K562 (cell line): ENCODE measurements at regions not wholly inside any gene's neighbourhood (a gene's known extent, or its start where the extent isn't known, plus 50 kb on each side); places are given as distances from the start of the nearest gene placed in this dataset.

ENCODE experiments used
- ATAC-seq: fragments of 200-7000 bp; cut with Tn5 transposase; 3 replicates; pipeline ENCODE4 v1.9.1; 2020; ENCODE audit warnings: moderate library complexity
- BruUV-seq: library from RNA; stranded (reverse); fragments of 400-500 nt; replicated peaks from 2 replicates; lab custom pipeline; 2021; lab: Mats Ljungman, UMichigan
- CTCF ChIA-PET: fragments of 300-600 bp; formaldehyde crosslinking; extraction: SDS; loops from one replicate; lab custom pipeline; 2021; ENCODE audit warnings: low intra/inter-chr PET ratio; lab: Yijun Ruan, JAX
- POLR2A ChIA-PET: fragments of 300-600, 350-650 bp; sonication (Branson Sonifier 250); formaldehyde crosslinking; extraction: SDS; loops from one replicate; lab custom pipeline; 2021; ENCODE audit warnings: antibody characterized with exemption, inconsistent platforms; lab: Yijun Ruan, JAX
- DNase-seq, 4 experiments: peaks; one replicate each; pipeline versions ENCODE4 v3.0.0 to v3.0.0-alpha.2; 2011 to 2018; ENCODE audit warnings: low spot score in 3 of 4, mixed read lengths in 3 of 4; ENCODE audit errors: extremely low read depth in 1 of 4
- FAIRE-seq: peaks from 2 replicates; lab custom pipeline; 2011; peaks lifted over from hg19 to GRCh38; lab: Jason Lieb, UNC
- H2AFZ ChIP-seq: 2 replicates; pipeline ENCODE4 v1.6.0; 2011; ENCODE audit warnings: low read depth, low read length, control low read depth, inconsistent platforms
- H3K27ac ChIP-seq: fragments of 200-600 bp; 3 replicates; pipeline ENCODE4 v1.8.0; 2011; ENCODE audit warnings: low read depth, mild to moderate bottlenecking, control low read depth, inconsistent platforms, low read length, moderate library complexity, mixed read lengths; ENCODE audit errors: extremely low read depth
- H3K27me3 ChIP-seq, 2 experiments: fragments of 300-600 bp in 1 of 2; 2 replicates in 1 of 2; 3 replicates in 1 of 2; pipeline versions ENCODE4 v1.6.0 to v1.8.0; 2011; ENCODE audit warnings: inconsistent platforms in 2 of 2, low read length in 2 of 2, mild to moderate bottlenecking in 1 of 2, mixed read lengths in 1 of 2, moderate library complexity in 1 of 2; ENCODE audit not compliant: control insufficient read depth in 2 of 2, insufficient read depth in 2 of 2
- H3K36me3 ChIP-seq: fragments of 300-600 bp; 3 replicates; pipeline ENCODE4 v1.8.0; 2011; ENCODE audit warnings: mild to moderate bottlenecking, low read length, inconsistent platforms; ENCODE audit not compliant: control insufficient read depth, insufficient read depth
- H3K4me1 ChIP-seq, 2 experiments: fragments of 200-600 bp in 1 of 2; replicated peaks in 1 of 2; 2 replicates in 1 of 2; 3 replicates in 1 of 2; pipeline versions ENCODE4 v1.5.1 to v1.8.0; 2011; ENCODE audit warnings: inconsistent platforms in 2 of 2, low read length in 2 of 2, mild to moderate bottlenecking in 1 of 2, mixed read lengths in 1 of 2, moderate library complexity in 1 of 2; ENCODE audit not compliant: control insufficient read depth in 2 of 2, insufficient read depth in 2 of 2
- H3K4me2 ChIP-seq: 2 replicates; pipeline ENCODE4 v1.6.1; 2011; ENCODE audit warnings: low read length, control low read depth, inconsistent platforms, mixed read lengths; ENCODE audit not compliant: insufficient read depth
- H3K4me3 ChIP-seq: fragments of 200-600 bp; sonication (generic), shearing (Covaris generic); 2 replicates; pipeline ENCODE4 v1.5.1; 2016; ENCODE audit warnings: control low read depth, inconsistent platforms
- H3K79me2 ChIP-seq: fragments of 200-600 bp; 3 replicates; pipeline ENCODE4 v1.8.0; 2011; ENCODE audit warnings: low read length, inconsistent platforms; ENCODE audit not compliant: control insufficient read depth, insufficient read depth
- H3K9ac ChIP-seq, 2 experiments: 2 replicates each; pipeline versions ENCODE4 v1.6.0 to v1.6.1; 2011; ENCODE audit warnings: low read depth in 2 of 2, low read length in 2 of 2, control low read depth in 1 of 2, inconsistent platforms in 1 of 2, mild to moderate bottlenecking in 1 of 2, mixed read lengths in 1 of 2; ENCODE audit not compliant: insufficient read depth in 1 of 2
- H3K9me1 ChIP-seq: one replicate; pipeline ENCODE4 v1.6.0; 2011; ENCODE audit warnings: inconsistent platforms, mild to moderate bottlenecking, low read length, moderate library complexity; ENCODE audit not compliant: control insufficient read depth, insufficient read depth
- H3K9me3 ChIP-seq: replicated peaks from 2 replicates; pipeline ENCODE4 v1.5.1; 2011; ENCODE audit warnings: low read depth, low read length, inconsistent platforms; ENCODE audit not compliant: control insufficient read depth, insufficient read depth
- H4K20me1 ChIP-seq: replicated peaks from 2 replicates; pipeline ENCODE4 v1.6.1; 2011; ENCODE audit warnings: low read length, inconsistent platforms, mixed read lengths; ENCODE audit not compliant: control insufficient read depth, insufficient read depth
- BCOR ChIP-seq: fragments of 450-650 bp; IDR thresholded peaks from 2 replicates; pipeline ENCODE4 v1.6.1; 2016
- C11orf30 ChIP-seq: fragments of 450-650 bp; IDR thresholded peaks from 2 replicates; pipeline ENCODE4 v1.6.1; 2016; ENCODE audit warnings: low read depth, mild to moderate bottlenecking
- ELF2 ChIP-seq: fragments of 250-450 bp; sonication (Bioruptor Pico); IDR thresholded peaks from 2 replicates; pipeline ENCODE4 v1.5.0; 2021; ENCODE audit warnings: mild to moderate bottlenecking
- FOXO4 ChIP-seq: fragments of 450-650 bp; formaldehyde crosslinking; IDR thresholded peaks from 2 replicates; pipeline ENCODE4 v1.4.0; 2020; ENCODE audit warnings: mild to moderate bottlenecking, moderate library complexity
- MAFF ChIP-seq: IDR thresholded peaks from 2 replicates; pipeline ENCODE4 v1.6.1; 2012; ENCODE audit warnings: low read length, improper control_type of control experiment
- MAFG ChIP-seq: fragments of 450-650 bp; conservative IDR thresholded peaks from 2 replicates; pipeline ENCODE4 v1.6.1; 2016; ENCODE audit warnings: missing genetic modification characterization, missing compliant biosample characterization
- MAFK ChIP-seq: IDR thresholded peaks from 2 replicates; pipeline ENCODE4 v1.6.1; 2011; ENCODE audit warnings: low read length, improper control_type of control experiment
- PHF21A ChIP-seq: fragments of 450-650 bp; IDR thresholded peaks from 2 replicates; pipeline ENCODE4 v1.6.1; 2017; ENCODE audit warnings: low read depth, borderline replicate concordance
- ZBTB49 ChIP-seq: sonication (generic); formaldehyde crosslinking; IDR thresholded peaks from 2 replicates; pipeline ENCODE4 v1.8.0; 2022; ENCODE audit warnings: missing genetic modification reagents, mild to moderate bottlenecking, borderline replicate concordance
- ZNF316 ChIP-seq: fragments of 450-650 bp; IDR thresholded peaks from 2 replicates; pipeline ENCODE4 v1.6.1; 2016
- WGBS: fragments of 100-300 bp; shearing (Covaris generic); methylation state at CpG from one replicate; pipeline ENCODE4 v1.1.6; 2016; ENCODE audit warnings: low coverage, mixed read lengths; ENCODE audit not compliant: insufficient coverage; ENCODE audit errors: missing lambda C conversion rate; 5-methylcytosine and 5-hydroxymethylcytosine counted together
- in situ Hi-C: fragments of 300-500 bp; cut with MboI; formaldehyde crosslinking; loops from 4 replicates; pipeline ENCODE4 v1.15.0; 2018; ENCODE audit warnings: inconsistent platforms, mixed read lengths
- intact Hi-C: fragments of 100-400 bp; cut with micrococcal nuclease; formaldehyde crosslinking; loops from 2 replicates; pipeline ENCODE4 v1.14.2; 2022
- TF ChIP-seq, protein P1 (sequence below): fragments of 150-350 bp; conservative IDR thresholded peaks from 2 replicates; pipeline ENCODE4 v1.6.1; 2014; ENCODE audit warnings: low read length

GRCh38 chr12:92551210-92551609 is 151.6 kb upstream of the PLEKHG7 start:
- CTCF ChIA-PET, result no interaction called here
- Histone ChIP-seq H3K4me3 (no peak overlapping the region), H3K27ac (no peak overlapping the region), H3K4me1 (peaks cover 3 to 18% of the 10 kb centered on the region in 2 experiments; a peak in 4 of 5 replicates), H3K9ac (no peak overlapping the region), H3K9me1 (no peaks in the 10 kb centered on the region), H3K9me3 (no peaks in the 10 kb centered on the region), H3K4me2 (no peak overlapping the region), H3K36me3 (no peaks in the 10 kb centered on the region), H3K79me2 (no peaks in the 10 kb centered on the region), H3K27me3 (no peaks in the 10 kb centered on the region), H4K20me1 (no peaks in the 10 kb centered on the region), H2AFZ (no peak overlapping the region)
- POLR2A ChIA-PET, result interaction anchor here (2.6 kb wide), 1 partner anchor 406 kb away, joined by 9 read pairs; the partner anchor contains the start of gene BTG1
- BruUV-seq, result no TSS peak
- ATAC-seq (no peak), FAIRE-seq (no peak), DNase-seq (no peak)
- WGBS, result 23% methylated on average over 3 of the region's 3 CpGs
- in situ Hi-C loops, result loop anchor here (25.0 kb wide), 1 partner anchor 739 kb away; no protein-coding TSS in a partner anchor
- intact Hi-C loops, result no loop called here
- TF ChIP-seq ELF2 (CRISPR knock-in tag), result no peak
- no peak for TF ChIP-seq FOXO4 (CRISPR knock-in tag)
- peak; percentile 81 for TF ChIP-seq ZNF316
- peak; percentile 32; the same call in 1 of the 2 replicates for TF ChIP-seq MAFK
- TF ChIP-seq PHF21A, result no peak
- peak; percentile 41; the same call in 1 of the 2 replicates for TF ChIP-seq MAFF
- TF ChIP-seq BCOR, result no peak
- peak; percentile 73 for TF ChIP-seq MAFG (tag)
- TF ChIP-seq ZBTB49 (CRISPR knock-in tag), result no peak
- TF ChIP-seq, protein P1, sequence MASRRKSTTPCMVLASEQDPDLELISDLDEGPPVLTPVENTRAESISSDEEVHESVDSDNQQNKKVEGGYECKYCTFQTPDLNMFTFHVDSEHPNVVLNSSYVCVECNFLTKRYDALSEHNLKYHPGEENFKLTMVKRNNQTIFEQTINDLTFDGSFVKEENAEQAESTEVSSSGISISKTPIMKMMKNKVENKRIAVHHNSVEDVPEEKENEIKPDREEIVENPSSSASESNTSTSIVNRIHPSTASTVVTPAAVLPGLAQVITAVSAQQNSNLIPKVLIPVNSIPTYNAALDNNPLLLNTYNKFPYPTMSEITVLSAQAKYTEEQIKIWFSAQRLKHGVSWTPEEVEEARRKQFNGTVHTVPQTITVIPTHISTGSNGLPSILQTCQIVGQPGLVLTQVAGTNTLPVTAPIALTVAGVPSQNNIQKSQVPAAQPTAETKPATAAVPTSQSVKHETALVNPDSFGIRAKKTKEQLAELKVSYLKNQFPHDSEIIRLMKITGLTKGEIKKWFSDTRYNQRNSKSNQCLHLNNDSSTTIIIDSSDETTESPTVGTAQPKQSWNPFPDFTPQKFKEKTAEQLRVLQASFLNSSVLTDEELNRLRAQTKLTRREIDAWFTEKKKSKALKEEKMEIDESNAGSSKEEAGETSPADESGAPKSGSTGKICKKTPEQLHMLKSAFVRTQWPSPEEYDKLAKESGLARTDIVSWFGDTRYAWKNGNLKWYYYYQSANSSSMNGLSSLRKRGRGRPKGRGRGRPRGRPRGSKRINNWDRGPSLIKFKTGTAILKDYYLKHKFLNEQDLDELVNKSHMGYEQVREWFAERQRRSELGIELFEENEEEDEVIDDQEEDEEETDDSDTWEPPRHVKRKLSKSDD, result no peak
- TF ChIP-seq C11orf30, result peak; percentile 69; the same call in 1 of the 2 replicates
